GM19468 (cell line): ENCODE measurements at regions not wholly inside any gene's neighbourhood (a gene's known extent, or its start where the extent isn't known, plus 50 kb on each side); places are given as distances from the start of the nearest gene placed in this dataset.

Experiments
- ATAC-seq: cut with Tn5 transposase; IDR thresholded peaks from one replicate; pipeline ENCODE4 v1.9.1; 2021; ENCODE audit warnings: mild to moderate bottlenecking, moderate library complexity, moderate number of reproducible peaks; ENCODE audit not compliant: unreplicated experiment; ENCODE audit errors: extremely low read depth

- no peak for ATAC-seq
Measured at GRCh38 chr4:137347371-137347770, 184.9 kb downstream of the PCDH18 start.

- ATAC-seq: no peak
Measured at GRCh38 chr4:137345597-137345996, 186.7 kb downstream of the PCDH18 start.

- no peak for ATAC-seq
Measured at GRCh38 chr4:137343221-137343620, 189.1 kb downstream of the PCDH18 start.

GRCh38 chr4:137333031-137333430 lies 199.3 kb downstream of the PCDH18 start:
- ATAC-seq: no peak

GRCh38 chr4:137312257-137312656 lies 220.0 kb downstream of the PCDH18 start:
- no peak for ATAC-seq

GRCh38 chr4:137310593-137311490 lies 221.5 kb downstream of the PCDH18 start:
- ATAC-seq: no peak

GRCh38 chr4:137310166-137310565 lies 222.1 kb downstream of the PCDH18 start:
- ATAC-seq: no peak

GRCh38 chr4:137309424-137309823 lies 222.9 kb downstream of the PCDH18 start:
- ATAC-seq: no peak

GRCh38 chr4:137307806-137308205 lies 224.5 kb downstream of the PCDH18 start:
- ATAC-seq: no peak

GRCh38 chr4:137300776-137301175 lies 231.5 kb downstream of the PCDH18 start:
- no peak for ATAC-seq

GRCh38 chr4:137299281-137299680 lies 233.0 kb downstream of the PCDH18 start:
- ATAC-seq: no peak

GRCh38 chr4:137293281-137293680 lies 239.0 kb downstream of the PCDH18 start:
- no peak for ATAC-seq

- no peak for ATAC-seq
Measured at GRCh38 chr4:137283737-137284136, 248.6 kb downstream of the PCDH18 start.

- ATAC-seq: no peak
Measured at GRCh38 chr4:137278431-137278830, 253.9 kb downstream of the PCDH18 start.

- no peak for ATAC-seq
Measured at GRCh38 chr4:137274404-137274803, 257.9 kb downstream of the PCDH18 start.

GRCh38 chr4:137267024-137267423 lies 265.3 kb downstream of the PCDH18 start:
- ATAC-seq: no peak

GRCh38 chr4:137266511-137266910 lies 265.8 kb downstream of the PCDH18 start:
- ATAC-seq: no peak

GRCh38 chr4:137263206-137263605 lies 269.1 kb downstream of the PCDH18 start:
- no peak for ATAC-seq

GRCh38 chr4:137253949-137254348 lies 278.3 kb downstream of the PCDH18 start:
- ATAC-seq: no peak

- no peak for ATAC-seq
Measured at GRCh38 chr4:137249112-137249511, 283.2 kb downstream of the PCDH18 start.

GRCh38 chr4:137238456-137239162 lies 293.7 kb downstream of the PCDH18 start:
- no peak for ATAC-seq
